Prostate gland (tissue), 2 donors: ENCODE measurements at regions not wholly inside any gene's neighbourhood (a gene's known extent, or its start where the extent isn't known, plus 50 kb on each side); places are given as distances from the start of the nearest gene placed in this dataset.

Experiments used
- CTCF ChIP-seq, 4 experiments: fragments of 200-600 bp in 2 of 4; fragments of 450-650 bp in 2 of 4; sonication (generic) in 2 of 4; IDR thresholded peaks; 1 replicate in 3 of 4; 2 replicates in 1 of 4; pipeline ENCODE4 v1.5.1; 2016 to 2019; ENCODE audit warnings: antibody characterized with exemption in 4 of 4, mild to moderate bottlenecking in 2 of 4, moderate library complexity in 2 of 4
- POLR2A ChIP-seq: fragments of 450-650 bp; IDR thresholded peaks from one replicate; pipeline ENCODE4 v1.6.1; 2016; ENCODE audit warnings: antibody characterized with exemption, mild to moderate bottlenecking
- POLR2AphosphoS5 ChIP-seq: sonication (generic); formaldehyde crosslinking; IDR thresholded peaks from one replicate; pipeline ENCODE4 v1.6.1; 2017; ENCODE audit warnings: antibody characterized with exemption

GRCh38 chr2:51387235-51387634 lies 355.3 kb upstream of the NRXN1 start:
- TF ChIP-seq CTCF (IDR thresholded peaks at IDR 0.05) (no peak), POLR2A (no peak), POLR2AphosphoS5 (no peak)
